ENCODE measurements at regions not wholly inside any gene's neighbourhood (a gene's known extent, or its start where the extent isn't known, plus 50 kb on each side); places are given as distances from the start of the nearest gene placed in this dataset.

GRCh38 chr3:43862992-43863805 is 172.5 kb downstream of the ABHD5 start:
- peaks cover 0 to 29% (median under 1%) of the 10 kb centered on the region in 4 donors for H3K27me3 ChIP-seq
- DNase-seq, result no peak
- no peak for TF ChIP-seq CTCF (IDR thresholded peaks at IDR 0.05)
- no peak for TF ChIP-seq POLR2A (IDR thresholded peaks at IDR 0.05)
- H3K36me3 ChIP-seq, result no peaks in the 10 kb centered on the region
- H3K27ac ChIP-seq, result no peak overlapping the region
- intact Hi-C loops (cut with DNase I), result no loop called here
- H3K4me1 ChIP-seq, result no peaks in the 10 kb centered on the region
- 65 to 84% methylated on average over 4 to 5 of the region's 8 CpGs for WGBS, 2 donors
- H3K4me3 ChIP-seq, result no peak overlapping the region
- H3K9me3 ChIP-seq, result no peaks in the 10 kb centered on the region

GRCh38 chr3:43863966-43864933 is 173.5 kb downstream of the ABHD5 start:
- no peaks in the 10 kb centered on the region for H3K36me3 ChIP-seq
- no peak overlapping the region for H3K27ac ChIP-seq
- 54 to 57% methylated on average over 6 of the region's 6 CpGs for WGBS, 2 donors
- peaks cover 0 to 19% (median 0%) of the 10 kb centered on the region in 4 donors for H3K27me3 ChIP-seq
- TF ChIP-seq CTCF (IDR thresholded peaks at IDR 0.05), result no peak
- no peak for TF ChIP-seq POLR2A (IDR thresholded peaks at IDR 0.05)
- H3K4me1 ChIP-seq, result no peaks in the 10 kb centered on the region
- no peak for DNase-seq
- no peaks in the 10 kb centered on the region for H3K9me3 ChIP-seq
- intact Hi-C loops (cut with DNase I), result no loop called here
- H3K4me3 ChIP-seq, result no peak overlapping the region

- intact Hi-C loops (cut with DNase I), result no loop called here
- H3K4me1 ChIP-seq, result peaks cover 0 to 5% (median 0%) of the 10 kb centered on the region in 3 donors
- no peaks in the 10 kb centered on the region for H3K9me3 ChIP-seq
- H3K27me3 ChIP-seq, result peaks cover 0 to 10% (median 0%) of the 10 kb centered on the region in 4 donors
- no peak overlapping the region for H3K4me3 ChIP-seq
- 81 to 87% methylated on average over 3 to 4 of the region's 4 CpGs for WGBS, 2 donors
- TF ChIP-seq CTCF (IDR thresholded peaks at IDR 0.05) (no peak), POLR2A (IDR thresholded peaks at IDR 0.05) (no peak)
- H3K27ac ChIP-seq, result no peak overlapping the region
- no peak for DNase-seq
- no peaks in the 10 kb centered on the region for H3K36me3 ChIP-seq
These were observed 174.6 kb downstream of the ABHD5 start for GRCh38 chr3:43865351-43865750.

- no peak for DNase-seq
- Histone ChIP-seq H3K27me3 (peaks cover 0 to 6% (median 0%) of the 10 kb centered on the region in 4 donors), H3K36me3 (no peaks in the 10 kb centered on the region), H3K4me3 (no peak overlapping the region), H3K27ac (no peak overlapping the region), H3K4me1 (peaks cover 0 to 5% (median 0%) of the 10 kb centered on the region in 3 donors), H3K9me3 (no peaks in the 10 kb centered on the region)
- intact Hi-C loops (cut with DNase I), result no loop called here
- no peak for TF ChIP-seq CTCF (IDR thresholded peaks at IDR 0.05)
- TF ChIP-seq POLR2A (IDR thresholded peaks at IDR 0.05), result no peak
- 88 to 89% methylated on average over 5 to 9 of the region's 9 CpGs for WGBS, 2 donors
These were observed 175.3 kb downstream of the ABHD5 start for GRCh38 chr3:43865887-43866528.
